Activated T-cell treated with anti-CD3 and anti-CD28 coated beads, Interleukin-2, amount 50 U/mL, for 72 hours (primary cell): ENCODE measurements at regions not wholly inside any gene's neighbourhood (a gene's known extent, or its start where the extent isn't known, plus 50 kb on each side); places are given as distances from the start of the nearest gene placed in this dataset.
A peak's percentile ranks its signal among the peaks of the same experiment; 100 is the strongest.
"Not testable (repeated sequence)": the region's sequence is repeated elsewhere in the genome, so short reads cannot be mapped to it uniquely, and the experiment has no call there.

Experiments
- ATAC-seq, 2 donors: fragments of 150-1000 bp; cut with Tn5 transposase; replicated peaks in 1 of 2; 2 replicates each; pipeline ENCODE4 v1.10.0; 2021; ENCODE audit warnings: moderate library complexity in 2 of 2, mild to moderate bottlenecking in 1 of 2
- DNase-seq, 2 donors: peaks; one replicate each; pipeline ENCODE4 v3.0.0; 2021 to 2022; ENCODE audit warnings: mixed read lengths in 1 of 2
- H3K27ac Mint-ChIP-seq: one replicate; pipeline ENCODE4 v1.8.0; 2022; ENCODE audit warnings: mild to moderate bottlenecking, moderate library complexity, mixed read lengths
- H3K27me3 Mint-ChIP-seq: one replicate; pipeline ENCODE4 v1.8.0; 2022; ENCODE audit warnings: low read depth, mixed read lengths
- H3K36me3 Mint-ChIP-seq, 2 donors: one replicate each; pipeline ENCODE4 v1.8.0; 2022; ENCODE audit warnings: mixed read lengths in 2 of 2, mild to moderate bottlenecking in 1 of 2; ENCODE audit not compliant: insufficient read depth in 2 of 2
- H3K4me1 Mint-ChIP-seq: one replicate; pipeline ENCODE4 v1.8.0; 2022; ENCODE audit warnings: low read depth, mixed read lengths
- H3K4me3 Mint-ChIP-seq, 2 donors: one replicate each; pipeline ENCODE4 v1.8.0; 2022; ENCODE audit warnings: mild to moderate bottlenecking in 2 of 2, mixed read lengths in 2 of 2, moderate library complexity in 2 of 2
- H3K9me3 Mint-ChIP-seq, 2 donors: one replicate each; pipeline ENCODE4 v1.8.0; 2022; ENCODE audit warnings: mixed read lengths in 2 of 2

GRCh38 chr20:4443016-4443415, 193.9 kb upstream of the ADRA1D start:
- Mint-ChIP-seq H3K36me3 (no peaks in the 10 kb centered on the region), H3K4me1 (no peaks in the 10 kb centered on the region), H3K9me3 (no peaks in the 10 kb centered on the region), H3K4me3 (no peak overlapping the region), H3K27ac (no peak overlapping the region), H3K27me3 (no peaks in the 10 kb centered on the region)
- no peak for ATAC-seq
- DNase-seq, result no peak

- no peak overlapping the region for H3K4me3 Mint-ChIP-seq
- no peaks in the 10 kb centered on the region for H3K9me3 Mint-ChIP-seq
- DNase-seq, result no peak
- H3K27me3 Mint-ChIP-seq, result no peaks in the 10 kb centered on the region
- no peak for ATAC-seq
- no peak overlapping the region for H3K27ac Mint-ChIP-seq
- H3K4me1 Mint-ChIP-seq, result no peaks in the 10 kb centered on the region
- H3K36me3 Mint-ChIP-seq, result no peaks in the 10 kb centered on the region
These were observed 192.8 kb upstream of the ADRA1D start for GRCh38 chr20:4441871-4442270.

- no peaks in the 10 kb centered on the region for H3K4me1 Mint-ChIP-seq
- H3K9me3 Mint-ChIP-seq, result no peaks in the 10 kb centered on the region
- DNase-seq, result no peak
- ATAC-seq, result no peak
- no peak overlapping the region for H3K4me3 Mint-ChIP-seq
- no peaks in the 10 kb centered on the region for H3K36me3 Mint-ChIP-seq
- no peak overlapping the region for H3K27ac Mint-ChIP-seq
- no peaks in the 10 kb centered on the region for H3K27me3 Mint-ChIP-seq
These were observed 192.1 kb upstream of the ADRA1D start for GRCh38 chr20:4441191-4441590.

- H3K4me3 Mint-ChIP-seq, result no peak overlapping the region
- H3K27ac Mint-ChIP-seq, result no peak overlapping the region
- ATAC-seq, result no peak
These were observed 190.4 kb upstream of the ADRA1D start for GRCh38 chr20:4439461-4439860.

GRCh38 chr20:4437131-4437530, 188.0 kb upstream of the ADRA1D start:
- no peak for ATAC-seq
- no peaks in the 10 kb centered on the region for H3K9me3 Mint-ChIP-seq
- H3K4me3 Mint-ChIP-seq, result no peak overlapping the region

More at GRCh38 chr20:4439461-4439860, 190.4 kb upstream of the ADRA1D start:
- Mint-ChIP-seq H3K27me3 (no peaks in the 10 kb centered on the region), H3K9me3 (no peaks in the 10 kb centered on the region), H3K36me3 (no peaks in the 10 kb centered on the region), H3K4me1 (no peaks in the 10 kb centered on the region)
- no peak for DNase-seq

GRCh38 chr20:4435671-4436455, 186.8 kb upstream of the ADRA1D start:
- Mint-ChIP-seq H3K4me3 (no peak overlapping the region), H3K4me1 (no peaks in the 10 kb centered on the region), H3K27ac (no peak overlapping the region), H3K9me3 (no peaks in the 10 kb centered on the region), H3K36me3 (no peaks in the 10 kb centered on the region), H3K27me3 (peaks cover 4% of the 10 kb centered on the region)
- DNase-seq, result no peak
- ATAC-seq, result peak in 1 of 2 donors; percentile 17

More at GRCh38 chr20:4437131-4437530, 188.0 kb upstream of the ADRA1D start:
- no peak for DNase-seq
- Mint-ChIP-seq H3K27ac (no peak overlapping the region), H3K27me3 (peaks cover 4% of the 10 kb centered on the region), H3K4me1 (no peaks in the 10 kb centered on the region), H3K36me3 (no peaks in the 10 kb centered on the region)

GRCh38 chr20:4435225-4435624, 186.1 kb upstream of the ADRA1D start:
- H3K9me3 Mint-ChIP-seq, result no peaks in the 10 kb centered on the region
- H3K4me3 Mint-ChIP-seq, result no peak overlapping the region
- no peak for ATAC-seq

GRCh38 chr20:4434681-4435080, 185.6 kb upstream of the ADRA1D start:
- H3K9me3 Mint-ChIP-seq, result no peaks in the 10 kb centered on the region
- ATAC-seq, result no peak
- H3K27me3 Mint-ChIP-seq, result peaks cover 4% of the 10 kb centered on the region
- no peak overlapping the region for H3K27ac Mint-ChIP-seq
- no peaks in the 10 kb centered on the region for H3K36me3 Mint-ChIP-seq
- DNase-seq, result no peak
- no peak overlapping the region for H3K4me3 Mint-ChIP-seq
- no peaks in the 10 kb centered on the region for H3K4me1 Mint-ChIP-seq

More at GRCh38 chr20:4435225-4435624, 186.1 kb upstream of the ADRA1D start:
- H3K27me3 Mint-ChIP-seq, result peaks cover 4% of the 10 kb centered on the region
- no peaks in the 10 kb centered on the region for H3K4me1 Mint-ChIP-seq
- no peak overlapping the region for H3K27ac Mint-ChIP-seq
- H3K36me3 Mint-ChIP-seq, result no peaks in the 10 kb centered on the region
- DNase-seq, result no peak

- DNase-seq (no peak), ATAC-seq (no peak)
- Mint-ChIP-seq H3K27ac (no peak overlapping the region), H3K9me3 (no peaks in the 10 kb centered on the region), H3K27me3 (peaks cover 4% of the 10 kb centered on the region), H3K4me3 (no peak overlapping the region), H3K4me1 (peaks cover 11% of the 10 kb centered on the region), H3K36me3 (no peaks in the 10 kb centered on the region)
These were observed 182.4 kb upstream of the ADRA1D start for GRCh38 chr20:4431446-4431845.

- not testable (repeated sequence) for H3K4me3 Mint-ChIP-seq, H3K36me3 Mint-ChIP-seq, H3K27ac Mint-ChIP-seq, H3K9me3 Mint-ChIP-seq, H3K27me3 Mint-ChIP-seq, DNase-seq, ATAC-seq
- H3K4me1 Mint-ChIP-seq, result peaks cover 11% of the 10 kb centered on the region
These were observed 181.7 kb upstream of the ADRA1D start for GRCh38 chr20:4430826-4431225.

- Mint-ChIP-seq H3K9me3 (no peaks in the 10 kb centered on the region), H3K4me3 (no peak overlapping the region), H3K27ac (no peak overlapping the region), H3K4me1 (peaks cover 11% of the 10 kb centered on the region), H3K36me3 (no peaks in the 10 kb centered on the region), H3K27me3 (peaks cover 6% of the 10 kb centered on the region)
- ATAC-seq, result no peak
- DNase-seq, result no peak
These were observed 179.0 kb upstream of the ADRA1D start for GRCh38 chr20:4427940-4428586.

- Mint-ChIP-seq H3K36me3 (peaks cover 2% of the 10 kb centered on the region in 2 donors), H3K4me1 (no peaks in the 10 kb centered on the region), H3K27me3 (peaks cover 10% of the 10 kb centered on the region), H3K4me3 (no peak overlapping the region), H3K27ac (no peak overlapping the region), H3K9me3 (peaks cover 2 to 4% of the 10 kb centered on the region in 2 donors)
- ATAC-seq (no peak), DNase-seq (no peak)
These were observed 169.1 kb upstream of the ADRA1D start for GRCh38 chr20:4418141-4418540.

- Mint-ChIP-seq H3K4me1 (no peaks in the 10 kb centered on the region), H3K36me3 (peaks cover under 1 to 2% of the 10 kb centered on the region in 2 donors), H3K9me3 (peaks cover under 1 to 3% of the 10 kb centered on the region in 2 donors), H3K27me3 (peaks cover 6% of the 10 kb centered on the region), H3K4me3 (no peak overlapping the region), H3K27ac (no peak overlapping the region)
- no peak for ATAC-seq
- DNase-seq, result no peak
These were observed 166.2 kb upstream of the ADRA1D start for GRCh38 chr20:4415281-4415680.
